ENCODE measurements at regions not wholly inside any gene's neighbourhood (a gene's known extent, or its start where the extent isn't known, plus 50 kb on each side); places are given as distances from the start of the nearest gene placed in this dataset.

DNA sequence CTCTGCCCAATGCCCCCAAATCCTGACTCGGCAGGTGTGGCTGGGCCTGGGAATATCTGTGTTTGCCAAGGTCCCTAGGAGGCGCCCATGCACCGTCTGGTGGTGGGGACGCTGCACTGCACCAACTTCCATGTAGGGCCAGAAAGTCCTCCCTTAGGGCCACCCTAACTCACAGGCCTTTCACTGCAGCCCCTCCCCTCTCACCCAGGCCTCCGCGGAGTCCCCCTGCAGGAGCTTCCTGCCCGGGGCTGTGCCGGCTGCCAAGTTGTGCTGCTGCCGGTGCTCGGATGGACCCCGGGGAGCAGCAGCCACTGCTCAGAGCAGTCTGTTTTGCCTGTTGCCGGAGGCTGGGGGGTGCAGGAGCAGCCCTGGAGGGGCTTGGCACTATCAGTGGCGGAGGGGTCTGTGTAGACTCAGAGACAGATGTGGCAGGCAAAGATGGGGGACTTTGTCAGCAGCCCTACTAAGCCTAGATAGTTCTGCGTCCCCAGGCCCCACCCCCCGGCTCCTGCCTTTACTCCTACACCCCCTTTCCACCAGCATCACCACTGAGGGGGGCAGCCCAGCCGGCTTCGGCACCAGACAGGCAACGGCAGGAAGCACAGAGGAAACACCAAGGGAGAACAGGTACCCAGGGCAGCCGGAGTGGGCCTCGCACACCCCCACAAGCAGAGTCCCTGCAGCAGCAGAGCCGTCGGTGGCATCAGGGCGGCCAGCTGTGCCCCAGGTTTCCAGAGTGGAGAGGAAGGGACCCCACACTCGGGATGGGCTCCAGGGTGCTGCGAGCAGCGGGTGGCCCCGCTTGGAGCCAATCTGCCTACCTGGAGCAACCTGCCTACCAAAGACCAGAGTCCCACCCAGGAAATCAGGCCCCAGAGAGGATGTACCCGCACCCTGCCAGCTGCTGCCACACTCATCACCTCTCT, 124.3 kb downstream of the TRIM29 start:
- DNase-seq, result no peak

GRCh38 chr11:120012245-120012644, 125.7 kb downstream of the TRIM29 start:
- DNase-seq, result no peak

- DNase-seq, result no peak
Measured at GRCh38 chr11:120011836-120012235, 126.1 kb downstream of the TRIM29 start.

- DNase-seq, result no peak
Measured at GRCh38 chr11:120010775-120011174, 127.1 kb downstream of the TRIM29 start.

GRCh38 chr11:120009938-120010337, 128.0 kb downstream of the TRIM29 start:
- no peak for DNase-seq

- no peak for DNase-seq
Measured at GRCh38 chr11:120007144-120007543, 130.8 kb downstream of the TRIM29 start.

DNA sequence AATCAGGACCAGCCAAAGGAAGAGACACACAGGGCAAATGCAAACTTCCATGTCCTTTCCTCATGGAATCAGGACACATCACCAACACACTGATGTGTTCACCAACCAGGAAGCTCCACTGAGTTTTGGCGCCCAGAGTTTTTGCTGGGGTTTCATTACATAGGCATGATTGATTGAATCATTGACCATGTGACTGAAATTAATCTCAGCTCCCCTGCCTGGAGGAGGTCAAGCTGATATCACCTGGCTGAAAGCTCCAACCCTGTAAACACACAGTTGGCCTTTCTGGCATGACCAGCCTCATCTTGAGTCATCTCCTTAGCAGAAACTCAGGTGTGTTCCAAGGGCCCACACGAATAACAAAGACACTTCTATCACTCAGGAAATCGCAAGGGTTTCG, 133.2 kb downstream of the TRIM29 start:
- DNase-seq, result no peak

- DNase-seq, result no peak
Measured at GRCh38 chr11:120001178-120002090, 136.5 kb downstream of the TRIM29 start.

GRCh38 chr11:119999220-119999619, 138.7 kb downstream of the TRIM29 start:
- peak; percentile 25 for DNase-seq

GRCh38 chr11:119996556-119996955, 141.4 kb downstream of the TRIM29 start:
- DNase-seq, result no peak

GRCh38 chr11:119995730-119996491, 142.0 kb downstream of the TRIM29 start:
- no peak for DNase-seq

GRCh38 chr11:119993722-119994121, 144.2 kb downstream of the TRIM29 start:
- DNase-seq, result peak; percentile 1

DNA sequence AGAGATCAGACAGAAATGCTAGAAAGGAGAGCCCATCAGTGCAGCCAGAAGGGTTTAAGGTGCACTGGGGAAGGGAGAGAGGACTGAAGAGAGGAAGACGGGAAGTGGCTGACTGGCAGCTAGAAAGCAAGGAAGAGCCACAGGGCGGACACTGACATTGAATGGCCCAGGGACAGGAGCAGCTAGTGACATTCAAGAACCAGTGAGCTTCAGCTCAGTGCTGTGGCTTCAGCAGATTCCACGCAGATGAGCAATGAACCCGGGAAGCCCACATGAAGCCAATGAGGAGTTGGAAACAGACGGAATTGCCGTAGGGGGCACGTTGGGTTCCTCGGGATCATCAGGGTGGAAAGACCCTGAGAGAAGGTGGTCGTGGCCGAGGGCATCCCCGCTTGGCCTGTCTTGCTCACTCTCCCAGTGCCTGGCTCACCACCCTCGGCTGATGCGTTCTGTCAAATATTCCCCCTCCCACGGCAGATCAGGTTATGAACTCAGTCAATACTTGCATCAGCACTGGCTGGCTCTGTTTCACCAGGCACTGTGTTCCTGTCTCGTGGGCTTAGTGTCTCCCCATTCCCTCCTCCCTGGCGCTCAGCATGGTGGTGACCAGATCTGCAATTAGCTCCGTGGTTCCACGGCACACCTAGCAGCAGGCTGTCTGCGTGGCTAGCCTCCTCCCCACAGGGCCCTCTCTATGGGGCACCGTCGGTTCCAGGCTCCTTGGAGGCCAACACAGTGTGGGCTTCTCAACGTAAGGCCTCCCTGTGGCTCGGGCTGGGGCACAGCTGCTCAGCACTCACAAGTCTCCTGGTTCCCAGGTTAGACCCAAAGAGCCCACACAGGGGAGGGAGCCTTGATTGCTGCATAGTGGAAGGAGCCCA, 145.5 kb downstream of the TRIM29 start:
- no peak for DNase-seq

GRCh38 chr11:119991669-119992068, 146.2 kb downstream of the TRIM29 start:
- DNase-seq, result no peak

- DNase-seq, result peak; percentile 9
Measured at GRCh38 chr11:119991022-119991404, 146.9 kb downstream of the TRIM29 start.

GRCh38 chr11:119990309-119991021, 147.4 kb downstream of the TRIM29 start:
- peak; percentile 9 for DNase-seq

DNA sequence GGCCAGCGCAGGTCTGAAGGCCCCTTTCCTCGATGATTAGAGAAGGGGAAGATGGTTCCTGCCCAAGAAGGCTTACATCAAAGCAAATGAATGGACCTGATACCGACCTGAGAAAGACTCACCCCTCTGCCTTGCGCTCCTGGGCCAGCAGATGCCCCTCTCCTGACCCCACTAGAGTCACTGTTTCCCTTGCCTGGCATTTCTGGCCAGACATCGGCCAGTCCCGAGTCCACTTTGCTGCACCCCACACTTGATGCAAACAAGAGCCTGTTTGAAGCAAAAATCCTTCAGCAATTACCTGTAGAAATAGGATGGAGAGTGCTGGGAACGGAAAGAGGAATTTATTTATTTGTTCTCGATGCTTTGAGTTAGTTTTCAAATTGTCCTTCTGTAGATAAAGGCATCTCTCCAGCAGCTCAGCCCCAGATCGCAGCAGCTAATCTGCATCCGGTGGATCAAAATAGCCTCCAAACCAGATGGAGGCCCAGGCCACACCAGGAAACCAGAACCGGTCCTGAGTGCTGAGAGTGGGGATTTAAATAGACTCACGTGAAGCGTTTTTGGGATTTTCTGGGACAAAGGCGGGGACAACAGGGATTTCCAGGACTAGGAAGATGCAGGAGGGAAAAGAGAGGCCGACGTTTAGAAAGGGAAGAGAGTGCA, 148.6 kb downstream of the TRIM29 start:
- no peak for DNase-seq

DNA sequence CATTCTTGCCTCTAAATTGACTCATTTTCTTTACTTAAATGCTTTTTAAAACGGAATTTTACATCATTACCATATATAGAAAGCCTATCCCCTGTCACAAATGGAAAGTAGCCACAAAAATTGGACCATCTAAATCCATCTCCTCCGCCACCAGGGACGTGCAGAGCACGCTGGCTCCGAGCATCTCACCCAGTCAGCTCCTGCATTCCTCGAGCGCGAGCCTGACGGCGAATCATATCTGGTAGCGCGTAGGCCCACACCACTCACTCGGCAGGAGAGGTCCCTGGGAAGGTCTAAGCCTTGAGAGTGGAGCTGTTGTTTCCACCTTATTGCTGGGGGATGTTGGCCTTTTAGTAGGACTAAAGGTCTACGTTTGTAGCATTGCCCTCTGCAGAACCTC, 152.4 kb downstream of the TRIM29 start:
- no peak for DNase-seq

GRCh38 chr11:119983816-119984215, 154.1 kb downstream of the TRIM29 start:
- no peak for DNase-seq

- no peak for DNase-seq
Measured at GRCh38 chr11:119983240-119983732, 154.6 kb downstream of the TRIM29 start.
